Muscle layer of duodenum (tissue), 2 donors: ENCODE measurements at regions not wholly inside any gene's neighbourhood (a gene's known extent, or its start where the extent isn't known, plus 50 kb on each side); places are given as distances from the start of the nearest gene placed in this dataset.

Experiments used
- H3K27ac ChIP-seq: one replicate; pipeline ENCODE4 v1.7.0; 2013; ENCODE audit warnings: mild to moderate bottlenecking, low read length
- H3K27me3 ChIP-seq: one replicate; pipeline ENCODE4 v1.7.0; 2013; ENCODE audit warnings: low read depth, mild to moderate bottlenecking, control low read depth, low read length
- H3K36me3 ChIP-seq, 2 donors: one replicate each; pipeline ENCODE4 v1.7.0; 2013; ENCODE audit warnings: low read length in 2 of 2, control low read depth in 1 of 2, mild to moderate bottlenecking in 1 of 2; ENCODE audit not compliant: insufficient read depth in 2 of 2, control insufficient read depth in 1 of 2
- H3K4me1 ChIP-seq, 2 donors: one replicate each; pipeline ENCODE4 v1.7.0; 2013; ENCODE audit warnings: low read length in 2 of 2, mild to moderate bottlenecking in 2 of 2, control low read depth in 1 of 2, moderate library complexity in 1 of 2; ENCODE audit not compliant: insufficient read depth in 2 of 2, control insufficient read depth in 1 of 2
- H3K4me3 ChIP-seq, 2 donors: one replicate each; pipeline ENCODE4 v1.7.0; 2013; ENCODE audit warnings: low read length in 2 of 2, low read depth in 1 of 2, mild to moderate bottlenecking in 1 of 2
- H3K9me3 ChIP-seq, 2 donors: one replicate each; pipeline ENCODE4 v1.7.0; 2013; ENCODE audit warnings: low read length in 2 of 2, control low read depth in 1 of 2, mild to moderate bottlenecking in 1 of 2; ENCODE audit not compliant: control insufficient read depth in 1 of 2
- donor health status: healthy.

- Histone ChIP-seq H3K27me3 (no peaks in the 10 kb centered on the region), H3K27ac (no peak overlapping the region), H3K9me3 (peaks cover 3 to 5% of the 10 kb centered on the region in 2 donors), H3K4me3 (no peak overlapping the region), H3K36me3 (no peaks in the 10 kb centered on the region), H3K4me1 (no peaks in the 10 kb centered on the region)
Measured at GRCh38 chr1:188194916-188195315, 1366.2 kb downstream of the PLA2G4A start.

GRCh38 chr1:188218289-188218688, 1389.5 kb downstream of the PLA2G4A start:
- no peaks in the 10 kb centered on the region for H3K9me3 ChIP-seq
- no peak overlapping the region for H3K4me3 ChIP-seq
- no peaks in the 10 kb centered on the region for H3K36me3 ChIP-seq
- no peaks in the 10 kb centered on the region for H3K4me1 ChIP-seq
- H3K27me3 ChIP-seq, result no peaks in the 10 kb centered on the region
- H3K27ac ChIP-seq, result no peak overlapping the region

- H3K9me3 ChIP-seq, result no peaks in the 10 kb centered on the region
- no peaks in the 10 kb centered on the region for H3K4me1 ChIP-seq
- no peaks in the 10 kb centered on the region for H3K27me3 ChIP-seq
- H3K36me3 ChIP-seq, result no peaks in the 10 kb centered on the region
- H3K27ac ChIP-seq, result no peak overlapping the region
- no peak overlapping the region for H3K4me3 ChIP-seq
Measured at GRCh38 chr1:188220051-188220450, 1391.3 kb downstream of the PLA2G4A start.

GRCh38 chr1:188224263-188224662, 1395.5 kb downstream of the PLA2G4A start:
- no peak overlapping the region for H3K27ac ChIP-seq
- H3K9me3 ChIP-seq, result no peaks in the 10 kb centered on the region
- H3K36me3 ChIP-seq, result no peaks in the 10 kb centered on the region
- H3K27me3 ChIP-seq, result no peaks in the 10 kb centered on the region
- no peak overlapping the region for H3K4me3 ChIP-seq
- no peaks in the 10 kb centered on the region for H3K4me1 ChIP-seq

- Histone ChIP-seq H3K36me3 (no peaks in the 10 kb centered on the region), H3K9me3 (no peaks in the 10 kb centered on the region), H3K27ac (no peak overlapping the region), H3K4me3 (no peak overlapping the region), H3K4me1 (no peaks in the 10 kb centered on the region), H3K27me3 (no peaks in the 10 kb centered on the region)
Measured at GRCh38 chr1:188225975-188226374, 1397.2 kb downstream of the PLA2G4A start.

GRCh38 chr1:188228623-188229022, 1399.9 kb downstream of the PLA2G4A start:
- Histone ChIP-seq H3K9me3 (no peaks in the 10 kb centered on the region), H3K4me3 (no peak overlapping the region), H3K27ac (no peak overlapping the region), H3K27me3 (no peaks in the 10 kb centered on the region), H3K4me1 (no peaks in the 10 kb centered on the region), H3K36me3 (no peaks in the 10 kb centered on the region)

GRCh38 chr1:188237573-188238348, 1409.0 kb downstream of the PLA2G4A start:
- no peak overlapping the region for H3K27ac ChIP-seq
- no peaks in the 10 kb centered on the region for H3K27me3 ChIP-seq
- no peaks in the 10 kb centered on the region for H3K4me1 ChIP-seq
- no peak overlapping the region for H3K4me3 ChIP-seq
- H3K9me3 ChIP-seq, result no peaks in the 10 kb centered on the region
- no peaks in the 10 kb centered on the region for H3K36me3 ChIP-seq

GRCh38 chr1:188240772-188241406, 1412.1 kb downstream of the PLA2G4A start:
- Histone ChIP-seq H3K4me3 (no peak overlapping the region), H3K4me1 (no peaks in the 10 kb centered on the region), H3K27ac (no peak overlapping the region), H3K9me3 (no peaks in the 10 kb centered on the region), H3K36me3 (no peaks in the 10 kb centered on the region), H3K27me3 (no peaks in the 10 kb centered on the region)

- H3K27me3 ChIP-seq, result no peaks in the 10 kb centered on the region
- no peaks in the 10 kb centered on the region for H3K4me1 ChIP-seq
- no peaks in the 10 kb centered on the region for H3K9me3 ChIP-seq
- no peaks in the 10 kb centered on the region for H3K36me3 ChIP-seq
- no peak overlapping the region for H3K27ac ChIP-seq
- H3K4me3 ChIP-seq, result no peak overlapping the region
Measured at GRCh38 chr1:188241629-188242028, 1412.9 kb downstream of the PLA2G4A start.

GRCh38 chr1:188243456-188243855, 1414.7 kb downstream of the PLA2G4A start:
- Histone ChIP-seq H3K4me1 (no peaks in the 10 kb centered on the region), H3K9me3 (no peaks in the 10 kb centered on the region), H3K36me3 (no peaks in the 10 kb centered on the region), H3K27me3 (no peaks in the 10 kb centered on the region), H3K27ac (no peak overlapping the region), H3K4me3 (no peak overlapping the region)

GRCh38 chr1:188244681-188245080, 1415.9 kb downstream of the PLA2G4A start:
- no peaks in the 10 kb centered on the region for H3K9me3 ChIP-seq
- H3K27ac ChIP-seq, result no peak overlapping the region
- no peaks in the 10 kb centered on the region for H3K27me3 ChIP-seq
- H3K4me3 ChIP-seq, result no peak overlapping the region
- no peaks in the 10 kb centered on the region for H3K36me3 ChIP-seq
- no peaks in the 10 kb centered on the region for H3K4me1 ChIP-seq

- H3K27me3 ChIP-seq, result no peaks in the 10 kb centered on the region
- no peak overlapping the region for H3K4me3 ChIP-seq
- H3K27ac ChIP-seq, result no peak overlapping the region
- H3K9me3 ChIP-seq, result no peaks in the 10 kb centered on the region
- H3K36me3 ChIP-seq, result no peaks in the 10 kb centered on the region
- H3K4me1 ChIP-seq, result no peaks in the 10 kb centered on the region
Measured at GRCh38 chr1:188247255-188247654, 1418.5 kb downstream of the PLA2G4A start.
